ENCODE measurements at regions not wholly inside any gene's neighbourhood (a gene's known extent, or its start where the extent isn't known, plus 50 kb on each side); places are given as distances from the start of the nearest gene placed in this dataset.

DNA sequence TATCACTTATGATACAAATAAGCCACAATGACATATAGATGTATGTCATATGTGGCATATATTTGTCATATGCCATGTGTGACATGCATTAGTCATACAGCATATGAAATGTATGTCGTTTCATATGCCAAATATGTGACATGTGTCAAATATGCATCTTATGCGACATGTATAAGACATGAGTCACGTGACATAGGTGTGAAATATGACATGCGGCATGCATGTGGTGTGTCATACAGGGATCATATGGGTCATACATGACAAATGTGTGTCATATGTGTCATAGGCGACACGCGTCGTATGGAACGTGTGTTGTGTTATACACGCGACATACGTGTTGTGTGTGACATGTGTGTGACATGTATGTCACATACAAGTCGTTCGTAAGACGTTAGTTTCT lies 2154.0 kb upstream of the PIK3C3 start:
- Histone ChIP-seq H3K27ac (ENCODE audit: low read depth in 1 of 2, low read length in 2 of 2) (no peak overlapping the region), H3K4me3 (ENCODE audit: low read depth in 1 of 3, low read length in 3 of 3) (no peak overlapping the region), H3K9ac (ENCODE audit: low read depth in 1 of 2, low read length in 2 of 2) (no peak overlapping the region), H3K27me3 (ENCODE audit: control insufficient read depth in 4 of 4, insufficient read depth in 4 of 4, low read length in 3 of 4) (no peaks in the 10 kb centered on the region), H3K9me3 (ENCODE audit: control insufficient read depth in 4 of 4, low read length in 3 of 4) (no peaks in the 10 kb centered on the region), H3K36me3 (ENCODE audit: control insufficient read depth in 4 of 4, insufficient read depth in 3 of 4, low read depth in 1 of 4, low read length in 3 of 4) (no peaks in the 10 kb centered on the region), H3K4me1 (ENCODE audit: control insufficient read depth in 4 of 4, insufficient read depth in 4 of 4, low read length in 3 of 4) (no peaks in the 10 kb centered on the region)
- 95% methylated on average over 15 of the region's 15 CpGs for WGBS
- TF ChIP-seq SP1 (IDR thresholded peaks at IDR 0.05): no peak
- TF ChIP-seq, protein P1, sequence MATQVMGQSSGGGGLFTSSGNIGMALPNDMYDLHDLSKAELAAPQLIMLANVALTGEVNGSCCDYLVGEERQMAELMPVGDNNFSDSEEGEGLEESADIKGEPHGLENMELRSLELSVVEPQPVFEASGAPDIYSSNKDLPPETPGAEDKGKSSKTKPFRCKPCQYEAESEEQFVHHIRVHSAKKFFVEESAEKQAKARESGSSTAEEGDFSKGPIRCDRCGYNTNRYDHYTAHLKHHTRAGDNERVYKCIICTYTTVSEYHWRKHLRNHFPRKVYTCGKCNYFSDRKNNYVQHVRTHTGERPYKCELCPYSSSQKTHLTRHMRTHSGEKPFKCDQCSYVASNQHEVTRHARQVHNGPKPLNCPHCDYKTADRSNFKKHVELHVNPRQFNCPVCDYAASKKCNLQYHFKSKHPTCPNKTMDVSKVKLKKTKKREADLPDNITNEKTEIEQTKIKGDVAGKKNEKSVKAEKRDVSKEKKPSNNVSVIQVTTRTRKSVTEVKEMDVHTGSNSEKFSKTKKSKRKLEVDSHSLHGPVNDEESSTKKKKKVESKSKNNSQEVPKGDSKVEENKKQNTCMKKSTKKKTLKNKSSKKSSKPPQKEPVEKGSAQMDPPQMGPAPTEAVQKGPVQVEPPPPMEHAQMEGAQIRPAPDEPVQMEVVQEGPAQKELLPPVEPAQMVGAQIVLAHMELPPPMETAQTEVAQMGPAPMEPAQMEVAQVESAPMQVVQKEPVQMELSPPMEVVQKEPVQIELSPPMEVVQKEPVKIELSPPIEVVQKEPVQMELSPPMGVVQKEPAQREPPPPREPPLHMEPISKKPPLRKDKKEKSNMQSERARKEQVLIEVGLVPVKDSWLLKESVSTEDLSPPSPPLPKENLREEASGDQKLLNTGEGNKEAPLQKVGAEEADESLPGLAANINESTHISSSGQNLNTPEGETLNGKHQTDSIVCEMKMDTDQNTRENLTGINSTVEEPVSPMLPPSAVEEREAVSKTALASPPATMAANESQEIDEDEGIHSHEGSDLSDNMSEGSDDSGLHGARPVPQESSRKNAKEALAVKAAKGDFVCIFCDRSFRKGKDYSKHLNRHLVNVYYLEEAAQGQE (IDR thresholded peaks at IDR 0.05): no peak
- TF ChIP-seq RAD21 (IDR thresholded peaks at IDR 0.05): no peak
- no peak for TF ChIP-seq GABPA (IDR thresholded peaks at IDR 0.05 in 1 of 2, conservative IDR thresholded peaks at IDR 0.05 in 1 of 2)
- no peak for TF ChIP-seq HNF4A (conservative IDR thresholded peaks at IDR 0.05)
- TF ChIP-seq, protein P2, sequence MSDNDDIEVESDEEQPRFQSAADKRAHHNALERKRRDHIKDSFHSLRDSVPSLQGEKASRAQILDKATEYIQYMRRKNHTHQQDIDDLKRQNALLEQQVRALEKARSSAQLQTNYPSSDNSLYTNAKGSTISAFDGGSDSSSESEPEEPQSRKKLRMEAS (IDR thresholded peaks at IDR 0.05): no peak
- TF ChIP-seq, protein P3, sequence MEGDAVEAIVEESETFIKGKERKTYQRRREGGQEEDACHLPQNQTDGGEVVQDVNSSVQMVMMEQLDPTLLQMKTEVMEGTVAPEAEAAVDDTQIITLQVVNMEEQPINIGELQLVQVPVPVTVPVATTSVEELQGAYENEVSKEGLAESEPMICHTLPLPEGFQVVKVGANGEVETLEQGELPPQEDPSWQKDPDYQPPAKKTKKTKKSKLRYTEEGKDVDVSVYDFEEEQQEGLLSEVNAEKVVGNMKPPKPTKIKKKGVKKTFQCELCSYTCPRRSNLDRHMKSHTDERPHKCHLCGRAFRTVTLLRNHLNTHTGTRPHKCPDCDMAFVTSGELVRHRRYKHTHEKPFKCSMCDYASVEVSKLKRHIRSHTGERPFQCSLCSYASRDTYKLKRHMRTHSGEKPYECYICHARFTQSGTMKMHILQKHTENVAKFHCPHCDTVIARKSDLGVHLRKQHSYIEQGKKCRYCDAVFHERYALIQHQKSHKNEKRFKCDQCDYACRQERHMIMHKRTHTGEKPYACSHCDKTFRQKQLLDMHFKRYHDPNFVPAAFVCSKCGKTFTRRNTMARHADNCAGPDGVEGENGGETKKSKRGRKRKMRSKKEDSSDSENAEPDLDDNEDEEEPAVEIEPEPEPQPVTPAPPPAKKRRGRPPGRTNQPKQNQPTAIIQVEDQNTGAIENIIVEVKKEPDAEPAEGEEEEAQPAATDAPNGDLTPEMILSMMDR (IDR thresholded peaks at IDR 0.05; ENCODE audit: low read depth, low read length, missing input control): no peak
- TF ChIP-seq, protein P4, sequence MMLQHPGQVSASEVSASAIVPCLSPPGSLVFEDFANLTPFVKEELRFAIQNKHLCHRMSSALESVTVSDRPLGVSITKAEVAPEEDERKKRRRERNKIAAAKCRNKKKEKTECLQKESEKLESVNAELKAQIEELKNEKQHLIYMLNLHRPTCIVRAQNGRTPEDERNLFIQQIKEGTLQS (IDR thresholded peaks at IDR 0.05): no peak
- TF ChIP-seq FOXA2 (IDR thresholded peaks at IDR 0.05): no peak
- TF ChIP-seq NR2F2 (IDR thresholded peaks at IDR 0.05): no peak
- no peak for TF ChIP-seq RXRA (IDR thresholded peaks at IDR 0.05)
- TF ChIP-seq, protein P5, sequence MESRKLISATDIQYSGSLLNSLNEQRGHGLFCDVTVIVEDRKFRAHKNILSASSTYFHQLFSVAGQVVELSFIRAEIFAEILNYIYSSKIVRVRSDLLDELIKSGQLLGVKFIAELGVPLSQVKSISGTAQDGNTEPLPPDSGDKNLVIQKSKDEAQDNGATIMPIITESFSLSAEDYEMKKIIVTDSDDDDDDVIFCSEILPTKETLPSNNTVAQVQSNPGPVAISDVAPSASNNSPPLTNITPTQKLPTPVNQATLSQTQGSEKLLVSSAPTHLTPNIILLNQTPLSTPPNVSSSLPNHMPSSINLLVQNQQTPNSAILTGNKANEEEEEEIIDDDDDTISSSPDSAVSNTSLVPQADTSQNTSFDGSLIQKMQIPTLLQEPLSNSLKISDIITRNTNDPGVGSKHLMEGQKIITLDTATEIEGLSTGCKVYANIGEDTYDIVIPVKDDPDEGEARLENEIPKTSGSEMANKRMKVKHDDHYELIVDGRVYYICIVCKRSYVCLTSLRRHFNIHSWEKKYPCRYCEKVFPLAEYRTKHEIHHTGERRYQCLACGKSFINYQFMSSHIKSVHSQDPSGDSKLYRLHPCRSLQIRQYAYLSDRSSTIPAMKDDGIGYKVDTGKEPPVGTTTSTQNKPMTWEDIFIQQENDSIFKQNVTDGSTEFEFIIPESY (IDR thresholded peaks at IDR 0.05): no peak
- TF ChIP-seq YY1 (IDR thresholded peaks at IDR 0.05): no peak
- no peak for TF ChIP-seq FOXA1 (IDR thresholded peaks at IDR 0.05)
- no peak for TF ChIP-seq EGR1 (IDR thresholded peaks at IDR 0.05; ENCODE audit: low read depth in 2 of 2)
- no peak for TF ChIP-seq TAF1 (conservative IDR thresholded peaks at IDR 0.05)
- DNase-seq (ENCODE audit: low spot score): no peak

DNA sequence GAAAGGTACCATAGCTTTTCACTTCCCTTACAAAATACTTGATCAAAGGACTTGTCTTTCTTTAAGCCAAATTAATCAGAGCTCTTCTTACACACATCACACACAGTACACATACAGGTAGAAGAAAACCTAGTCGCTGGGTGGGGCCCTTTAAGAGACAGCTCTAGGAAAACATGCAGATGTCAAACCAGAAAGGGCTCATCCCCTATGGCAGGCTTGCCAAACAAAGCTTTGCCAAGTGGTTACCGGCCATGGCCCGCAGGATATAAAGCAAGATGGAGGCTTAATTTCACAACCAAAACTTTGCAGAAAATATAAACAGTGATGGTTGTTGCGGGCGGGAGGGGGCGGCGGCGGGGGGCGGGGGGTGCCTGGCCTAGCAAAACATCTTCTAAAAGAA lies 2156.0 kb upstream of the PIK3C3 start:
- no peaks in the 10 kb centered on the region for H3K27me3 ChIP-seq (ENCODE audit: control insufficient read depth in 4 of 4, insufficient read depth in 4 of 4, low read length in 3 of 4)
- H3K27ac ChIP-seq (ENCODE audit: low read depth in 1 of 2, low read length in 2 of 2): no peak overlapping the region
- no peaks in the 10 kb centered on the region for H3K4me1 ChIP-seq (ENCODE audit: control insufficient read depth in 4 of 4, insufficient read depth in 4 of 4, low read length in 3 of 4)
- 32% methylated on average over 9 of the region's 9 CpGs for WGBS
- H3K9ac ChIP-seq (ENCODE audit: low read depth in 1 of 2, low read length in 2 of 2): no peak overlapping the region
- DNase-seq (ENCODE audit: low spot score): no peak
- no peaks in the 10 kb centered on the region for H3K9me3 ChIP-seq (ENCODE audit: control insufficient read depth in 4 of 4, low read length in 3 of 4)
- no peaks in the 10 kb centered on the region for H3K36me3 ChIP-seq (ENCODE audit: control insufficient read depth in 4 of 4, insufficient read depth in 3 of 4, low read depth in 1 of 4, low read length in 3 of 4)
- H3K4me3 ChIP-seq (ENCODE audit: low read depth in 1 of 3, low read length in 3 of 3): no peak overlapping the region
- TF ChIP-seq, protein P4 (IDR thresholded peaks at IDR 0.05): no peak
- no peak for TF ChIP-seq FOXA1 (IDR thresholded peaks at IDR 0.05)
- TF ChIP-seq, protein P2 (IDR thresholded peaks at IDR 0.05): no peak
- TF ChIP-seq, protein P1 (IDR thresholded peaks at IDR 0.05): no peak
- TF ChIP-seq GABPA (IDR thresholded peaks at IDR 0.05 in 1 of 2, conservative IDR thresholded peaks at IDR 0.05 in 1 of 2): no peak
- TF ChIP-seq EGR1 (IDR thresholded peaks at IDR 0.05; ENCODE audit: low read depth in 2 of 2): no peak
- TF ChIP-seq NR2F2 (IDR thresholded peaks at IDR 0.05): no peak
- TF ChIP-seq JUND (IDR thresholded peaks at IDR 0.05): no peak
- TF ChIP-seq HNF4A (conservative IDR thresholded peaks at IDR 0.05): no peak
- TF ChIP-seq TAF1 (conservative IDR thresholded peaks at IDR 0.05): no peak
- no peak for TF ChIP-seq FOXA2 (IDR thresholded peaks at IDR 0.05)
- no peak for TF ChIP-seq SP1 (IDR thresholded peaks at IDR 0.05)
- no peak for TF ChIP-seq RAD21 (IDR thresholded peaks at IDR 0.05)

Data from liver (tissue), 8 donors.